RWPE1 (cell line): ENCODE measurements at regions not wholly inside any gene's neighbourhood (a gene's known extent, or its start where the extent isn't known, plus 50 kb on each side); places are given as distances from the start of the nearest gene placed in this dataset.

Source experiments
- CTCF ChIA-PET: fragments of 350-600 bp; sonication (Branson Sonifier 250); formaldehyde crosslinking; extraction: SDS; loops from one replicate; lab custom pipeline; 2021; lab: Yijun Ruan, JAX
- POLR2A ChIA-PET: fragments of 400-600 bp; formaldehyde crosslinking; extraction: SDS; loops from one replicate; lab custom pipeline; 2020; ENCODE audit warnings: antibody characterized with exemption; ENCODE audit not compliant: low non-redundant PET; lab: Yijun Ruan, JAX
- DNase-seq: peaks from one replicate; pipeline ENCODE4 v3.0.0; 2012; ENCODE audit warnings: low spot score
- H3K27ac ChIP-seq: fragments of 450-650 bp; 2 replicates; pipeline ENCODE4 v1.5.1; 2017
- CTCF ChIP-seq: fragments of 450-650 bp; conservative IDR thresholded peaks from 2 replicates; pipeline ENCODE4 v1.5.1; 2017; ENCODE audit warnings: low read depth, mild to moderate bottlenecking

GRCh38 chr6:95071464-95071863, 505.9 kb upstream of the MANEA start:
- no peak for TF ChIP-seq CTCF
- POLR2A ChIA-PET: no interaction called here
- no peak overlapping the region for H3K27ac ChIP-seq
- CTCF ChIA-PET: no interaction called here
- no peak for DNase-seq

GRCh38 chr6:95078457-95078856, 498.9 kb upstream of the MANEA start:
- CTCF ChIA-PET: no interaction called here
- DNase-seq: no peak
- TF ChIP-seq CTCF: no peak
- POLR2A ChIA-PET: no interaction called here
- H3K27ac ChIP-seq: no peak overlapping the region

- no peak overlapping the region for H3K27ac ChIP-seq
- no peak for DNase-seq
- no peak for TF ChIP-seq CTCF
- CTCF ChIA-PET: no interaction called here
- POLR2A ChIA-PET: no interaction called here
Measured at GRCh38 chr6:95081231-95081630, 496.1 kb upstream of the MANEA start.

GRCh38 chr6:95081949-95082348, 495.4 kb upstream of the MANEA start:
- no peak overlapping the region for H3K27ac ChIP-seq
- DNase-seq: no peak
- ChIA-PET POLR2A (no interaction called here), CTCF (no interaction called here)
- TF ChIP-seq CTCF: no peak

- H3K27ac ChIP-seq: no peak overlapping the region
- ChIA-PET CTCF (no interaction called here), POLR2A (no interaction called here)
- DNase-seq: no peak
- TF ChIP-seq CTCF: no peak
Measured at GRCh38 chr6:95083506-95083905, 493.8 kb upstream of the MANEA start.

- CTCF ChIA-PET: no interaction called here
- TF ChIP-seq CTCF: no peak
- no peak overlapping the region for H3K27ac ChIP-seq
- no peak for DNase-seq
- POLR2A ChIA-PET: no interaction called here
Measured at GRCh38 chr6:95084867-95085266, 492.5 kb upstream of the MANEA start.
